AG10803 (cell line): ENCODE measurements at regions not wholly inside any gene's neighbourhood (a gene's known extent, or its start where the extent isn't known, plus 50 kb on each side); places are given as distances from the start of the nearest gene placed in this dataset.

Experiments used
- DNase-seq: peaks from one replicate; pipeline ENCODE4 v3.0.0; 2010; ENCODE audit warnings: low read depth
- H3K4me3 ChIP-seq: 2 replicates; pipeline ENCODE4 v1.5.1; 2011; ENCODE audit warnings: mild to moderate bottlenecking, low read length, control low read depth
- TF ChIP-seq, protein P1 (sequence below): conservative IDR thresholded peaks from 2 replicates; pipeline ENCODE4 v1.5.1; 2011; ENCODE audit warnings: mild to moderate bottlenecking, low read length, control low read depth, inconsistent platforms

DNA sequence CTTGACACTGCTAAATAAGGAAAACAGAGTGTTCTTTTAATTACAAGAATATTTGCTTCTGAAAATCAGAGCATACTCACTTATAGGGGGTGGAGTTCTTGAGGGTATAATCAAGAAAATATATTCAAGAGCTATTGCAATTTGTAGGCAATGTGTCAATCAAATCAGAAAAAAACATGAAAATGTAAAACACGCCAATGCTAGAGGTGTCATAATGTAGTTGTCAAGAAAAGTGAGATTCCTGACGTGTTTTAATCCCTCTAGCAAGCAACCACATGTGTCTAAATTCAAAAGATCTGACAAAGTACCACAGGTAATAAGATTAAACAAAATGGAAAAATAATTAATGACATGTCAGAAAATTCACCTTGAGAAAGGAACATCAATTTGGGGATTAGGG, 1440.7 kb upstream of the RAG2 start:
- TF ChIP-seq, protein P1, sequence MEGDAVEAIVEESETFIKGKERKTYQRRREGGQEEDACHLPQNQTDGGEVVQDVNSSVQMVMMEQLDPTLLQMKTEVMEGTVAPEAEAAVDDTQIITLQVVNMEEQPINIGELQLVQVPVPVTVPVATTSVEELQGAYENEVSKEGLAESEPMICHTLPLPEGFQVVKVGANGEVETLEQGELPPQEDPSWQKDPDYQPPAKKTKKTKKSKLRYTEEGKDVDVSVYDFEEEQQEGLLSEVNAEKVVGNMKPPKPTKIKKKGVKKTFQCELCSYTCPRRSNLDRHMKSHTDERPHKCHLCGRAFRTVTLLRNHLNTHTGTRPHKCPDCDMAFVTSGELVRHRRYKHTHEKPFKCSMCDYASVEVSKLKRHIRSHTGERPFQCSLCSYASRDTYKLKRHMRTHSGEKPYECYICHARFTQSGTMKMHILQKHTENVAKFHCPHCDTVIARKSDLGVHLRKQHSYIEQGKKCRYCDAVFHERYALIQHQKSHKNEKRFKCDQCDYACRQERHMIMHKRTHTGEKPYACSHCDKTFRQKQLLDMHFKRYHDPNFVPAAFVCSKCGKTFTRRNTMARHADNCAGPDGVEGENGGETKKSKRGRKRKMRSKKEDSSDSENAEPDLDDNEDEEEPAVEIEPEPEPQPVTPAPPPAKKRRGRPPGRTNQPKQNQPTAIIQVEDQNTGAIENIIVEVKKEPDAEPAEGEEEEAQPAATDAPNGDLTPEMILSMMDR, result no peak
- H3K4me3 ChIP-seq, result no peak overlapping the region
- no peak for DNase-seq

DNA sequence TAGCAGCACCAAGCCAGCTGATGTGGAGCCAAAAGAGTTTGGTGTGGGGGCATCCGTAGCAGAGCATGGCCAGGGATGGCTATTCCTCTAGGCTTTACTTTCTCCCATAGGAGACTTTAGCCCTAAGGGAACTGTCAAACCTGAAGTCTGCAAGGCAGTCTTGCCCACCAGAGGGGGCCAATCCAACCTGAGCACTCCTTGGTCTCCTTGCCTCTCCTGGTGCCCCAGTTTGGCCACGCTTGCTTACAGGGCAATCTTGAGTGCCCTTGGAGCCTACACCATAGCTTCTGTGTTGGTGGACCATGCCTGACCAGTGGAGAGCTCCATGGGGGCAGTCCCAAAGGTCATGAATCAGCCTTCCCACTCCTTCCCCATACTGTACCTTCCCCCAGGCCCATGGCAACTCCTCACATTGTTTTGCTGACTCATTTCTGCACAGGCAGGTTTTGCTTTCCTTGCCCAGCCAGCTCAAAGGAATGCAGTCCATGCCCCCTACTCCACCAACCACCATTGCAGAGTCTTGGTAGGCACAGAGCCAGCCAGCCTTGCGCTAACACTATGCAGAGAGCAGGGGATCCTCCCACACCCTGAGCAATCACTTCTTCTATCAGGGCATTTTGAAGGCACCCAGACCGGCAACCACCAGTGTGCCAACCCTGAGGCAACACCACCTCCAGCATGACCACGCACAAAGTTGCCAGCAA, 1421.2 kb upstream of the RAG2 start:
- TF ChIP-seq, protein P1, result no peak
- no peak overlapping the region for H3K4me3 ChIP-seq
- no peak for DNase-seq

DNA sequence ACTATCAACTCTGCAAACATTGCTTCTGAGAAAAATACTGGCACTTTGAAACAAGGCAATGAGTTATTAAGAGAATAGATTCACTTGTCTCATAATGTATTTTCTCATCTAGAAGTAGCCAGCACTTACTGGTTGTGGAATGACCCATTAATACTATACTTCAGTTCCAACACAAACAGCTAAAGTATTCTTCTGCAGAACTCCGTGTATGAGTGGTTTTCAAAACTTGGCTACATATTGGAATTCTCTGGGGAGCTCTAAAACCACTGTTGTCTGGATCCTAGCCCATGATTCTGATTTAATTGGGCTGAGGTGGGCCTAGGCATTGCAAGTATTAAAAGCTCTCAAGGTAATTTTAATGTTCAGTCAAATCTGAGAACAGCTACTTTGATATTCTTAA, 1416.4 kb upstream of the RAG2 start:
- TF ChIP-seq, protein P1, result no peak
- no peak overlapping the region for H3K4me3 ChIP-seq
- DNase-seq, result peak; percentile 8

DNA sequence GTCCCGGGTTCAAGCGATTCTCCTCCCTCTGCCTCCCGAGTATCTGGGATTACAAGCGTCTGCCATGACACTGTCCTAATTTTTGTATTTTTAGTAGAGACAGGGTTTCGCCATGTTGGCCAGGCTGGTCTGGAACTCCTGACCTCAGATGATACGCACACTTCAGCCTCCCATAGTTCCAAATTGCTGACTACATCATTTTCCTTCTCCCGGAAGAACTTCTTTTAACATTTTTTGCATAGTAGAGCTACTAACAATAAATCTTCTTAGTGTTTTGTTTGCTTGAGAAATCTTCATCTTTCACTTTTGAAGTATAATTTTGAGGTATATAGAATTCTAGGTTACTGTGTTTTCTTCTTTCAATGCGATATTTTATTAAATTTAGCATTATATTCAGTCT, 1415.1 kb upstream of the RAG2 start:
- no peak overlapping the region for H3K4me3 ChIP-seq
- TF ChIP-seq, protein P1, result no peak
- DNase-seq, result no peak

GRCh38 chr11:38011496-38011895, 1413.5 kb upstream of the RAG2 start:
- no peak overlapping the region for H3K4me3 ChIP-seq
- DNase-seq, result no peak
- TF ChIP-seq, protein P1, result no peak

DNA sequence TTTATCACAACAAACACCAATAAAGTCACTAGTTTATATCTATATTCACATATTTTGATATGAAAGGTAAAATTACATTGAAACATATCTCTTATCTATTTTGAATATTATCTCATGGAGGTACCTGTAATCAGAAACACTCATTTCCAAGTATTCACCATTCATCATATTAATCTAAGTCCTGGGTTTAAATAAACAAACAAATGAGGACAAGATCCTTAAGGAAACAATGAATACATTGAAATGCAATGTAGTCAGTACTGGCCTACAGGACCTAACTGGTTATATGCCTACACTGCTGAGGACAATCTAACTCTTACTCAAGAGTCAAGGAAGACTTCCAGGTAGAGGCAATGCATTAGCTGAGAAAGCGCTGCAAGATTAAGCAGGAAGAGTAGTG, 1411.9 kb upstream of the RAG2 start:
- TF ChIP-seq, protein P1, result no peak
- DNase-seq, result no peak
- no peak overlapping the region for H3K4me3 ChIP-seq

GRCh38 chr11:38006466-38006865, 1408.4 kb upstream of the RAG2 start:
- DNase-seq, result no peak
- no peak overlapping the region for H3K4me3 ChIP-seq
- TF ChIP-seq, protein P1, result no peak
